EH (cell line): ENCODE measurements at regions not wholly inside any gene's neighbourhood (a gene's known extent, or its start where the extent isn't known, plus 50 kb on each side); places are given as distances from the start of the nearest gene placed in this dataset.

ENCODE experiments used
- DNase-seq: peaks from one replicate; pipeline ENCODE4 v3.0.0-alpha.2; 2015; ENCODE audit warnings: low read depth

DNA sequence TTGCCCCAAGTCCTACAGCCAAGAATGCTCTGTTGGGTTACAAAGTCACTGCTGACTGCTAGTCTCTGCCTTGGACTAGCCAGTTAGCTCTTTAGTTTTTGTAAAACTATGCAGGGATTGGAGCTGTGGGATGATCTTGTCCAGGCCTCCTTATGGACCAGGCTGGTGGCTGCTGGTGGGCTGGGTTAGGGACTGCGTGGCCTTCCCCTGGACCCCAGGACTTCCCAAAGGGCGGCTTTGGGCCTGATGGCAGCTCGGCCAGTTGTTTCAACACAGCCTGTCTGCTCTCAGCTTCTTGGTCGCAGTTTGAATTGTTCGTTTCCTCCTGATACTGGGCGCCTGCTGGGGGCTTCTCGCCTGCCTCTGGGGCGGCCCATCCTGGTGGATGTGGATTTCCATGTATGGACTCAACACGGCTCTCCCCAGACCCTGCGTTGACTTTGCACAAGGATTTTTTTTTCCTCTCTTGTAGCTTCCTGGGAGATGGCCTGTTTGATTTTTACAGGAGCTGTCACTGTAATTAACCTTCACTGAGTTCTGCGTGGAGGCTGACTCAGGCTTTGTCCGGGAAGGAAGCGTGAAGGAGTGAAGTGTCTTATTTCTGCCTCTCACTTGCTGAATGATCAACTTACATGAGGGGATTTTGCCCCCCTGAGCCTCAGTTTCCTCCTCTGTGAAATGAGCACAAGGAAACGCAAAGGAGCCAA, 91.9 kb upstream of the NEURL1B start:
- no peak for DNase-seq

- no peak for DNase-seq
Observed at GRCh38 chr5:172548311-172548731, 92.7 kb upstream of the NEURL1B start.

DNA sequence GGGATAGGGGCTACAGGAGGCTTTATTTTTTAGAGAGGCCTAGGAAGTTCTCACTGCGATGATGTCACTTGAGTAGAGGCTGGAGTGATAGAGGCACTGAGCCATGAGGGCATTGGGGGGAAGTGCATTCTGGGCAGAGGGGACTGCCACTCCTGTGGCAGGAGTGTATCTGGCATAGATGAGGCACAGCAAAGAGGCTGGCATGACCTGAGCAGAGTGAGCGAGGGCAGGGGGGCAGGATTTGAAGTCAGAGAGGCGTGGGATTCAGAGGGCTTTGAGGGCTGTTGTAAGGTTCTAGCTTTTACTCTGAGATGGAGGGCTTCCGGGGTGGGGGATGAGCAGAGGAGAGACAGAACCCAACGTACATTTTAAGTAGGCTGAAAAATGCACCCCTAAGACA, 91.9 kb upstream of the SH3PXD2B start:
- no peak for DNase-seq

GRCh38 chr5:172545291-172545801, 91.0 kb upstream of the SH3PXD2B start:
- no peak for DNase-seq

GRCh38 chr5:172544371-172545095, 90.2 kb upstream of the SH3PXD2B start:
- DNase-seq: no peak

DNA sequence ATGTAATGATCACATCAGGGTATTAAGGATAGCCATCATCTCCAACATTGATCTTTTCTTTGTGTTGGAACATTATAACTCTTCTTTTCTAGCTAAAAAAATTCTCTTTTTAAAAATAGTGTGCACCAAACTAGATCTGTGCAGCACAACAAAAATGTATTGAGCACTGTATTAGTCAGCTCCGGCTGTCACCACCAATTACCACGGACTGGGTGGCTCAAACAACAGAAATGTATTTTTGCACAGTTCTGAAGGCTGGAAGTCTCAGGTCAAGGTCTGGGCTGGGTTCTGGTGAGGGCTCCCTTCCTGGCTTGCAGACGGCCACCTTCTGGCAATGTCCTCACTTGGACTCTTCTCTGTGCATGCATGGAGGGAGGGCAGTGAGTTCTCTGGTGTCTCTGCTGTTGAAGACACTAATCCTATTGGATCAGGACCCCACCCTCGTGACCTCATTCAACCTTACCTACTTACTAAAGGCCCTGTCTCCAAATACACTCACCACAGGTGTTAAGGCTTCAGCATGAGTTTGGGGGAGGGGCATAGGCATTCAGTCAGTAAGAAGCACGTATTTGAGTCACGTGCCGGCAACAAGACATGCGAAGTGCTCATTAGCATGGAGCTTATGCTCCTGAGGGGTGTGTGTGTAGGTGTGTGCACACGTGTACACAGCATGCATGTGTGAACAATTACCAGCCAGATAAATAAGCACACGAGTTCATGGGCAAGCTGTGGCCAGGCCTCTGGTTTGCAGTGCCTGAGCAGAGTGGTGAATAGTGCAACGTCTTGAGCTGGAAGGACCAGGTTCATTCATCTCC, 89.4 kb upstream of the SH3PXD2B start:
- DNase-seq: peak; percentile 14

- no peak for DNase-seq
Observed at GRCh38 chr5:172542651-172543131, 88.4 kb upstream of the SH3PXD2B start.

DNA sequence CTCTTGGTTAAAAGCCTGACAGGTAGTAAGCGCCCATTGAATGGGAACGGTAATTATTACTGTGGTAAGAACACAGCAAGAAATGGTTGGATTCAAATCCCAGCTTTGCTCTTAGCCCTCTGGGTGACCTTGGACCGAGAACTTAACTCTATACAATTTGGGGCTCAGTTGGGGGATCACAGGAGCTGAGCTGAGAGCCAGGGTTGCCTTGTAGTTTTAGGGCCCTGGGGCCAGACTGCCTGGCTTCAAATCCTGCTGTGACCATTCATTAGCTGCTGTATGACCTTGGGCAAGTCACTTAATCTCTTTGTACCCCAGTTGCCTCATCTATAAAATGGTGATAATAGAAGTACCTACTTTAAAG, 87.4 kb upstream of the SH3PXD2B start:
- no peak for DNase-seq

DNA sequence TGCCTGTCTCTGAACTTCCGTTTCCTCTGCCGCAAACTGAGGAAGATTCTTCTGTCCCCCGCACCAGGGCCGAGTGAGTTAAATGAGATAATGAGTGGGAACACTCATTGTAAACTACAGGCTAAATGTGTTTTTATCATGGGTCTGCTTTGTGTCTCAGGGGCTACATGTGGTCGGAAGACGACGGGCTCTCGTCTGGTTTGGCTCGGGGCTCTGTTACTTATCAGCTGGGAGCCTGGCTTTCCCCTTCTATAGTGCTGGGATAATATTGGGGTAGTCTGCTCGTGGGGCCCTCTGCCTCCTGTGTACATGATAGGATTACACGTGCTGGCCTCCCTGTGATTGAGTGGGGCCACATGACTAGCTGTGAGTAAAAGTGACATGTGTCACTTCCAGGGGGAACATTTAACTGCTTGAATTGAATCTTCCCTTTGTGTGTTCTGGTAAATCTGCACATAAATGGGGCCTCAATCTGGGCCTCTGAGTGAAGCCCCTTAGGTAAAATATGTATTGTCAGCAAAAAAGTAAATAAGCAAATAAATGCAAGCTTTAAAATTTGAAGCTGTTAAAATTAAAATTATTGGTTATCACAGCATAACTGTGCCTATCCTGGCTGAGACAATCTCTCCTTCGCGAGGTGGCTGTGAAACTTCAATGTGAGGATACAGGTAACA, 86.9 kb upstream of the SH3PXD2B start:
- DNase-seq: no peak

DNA sequence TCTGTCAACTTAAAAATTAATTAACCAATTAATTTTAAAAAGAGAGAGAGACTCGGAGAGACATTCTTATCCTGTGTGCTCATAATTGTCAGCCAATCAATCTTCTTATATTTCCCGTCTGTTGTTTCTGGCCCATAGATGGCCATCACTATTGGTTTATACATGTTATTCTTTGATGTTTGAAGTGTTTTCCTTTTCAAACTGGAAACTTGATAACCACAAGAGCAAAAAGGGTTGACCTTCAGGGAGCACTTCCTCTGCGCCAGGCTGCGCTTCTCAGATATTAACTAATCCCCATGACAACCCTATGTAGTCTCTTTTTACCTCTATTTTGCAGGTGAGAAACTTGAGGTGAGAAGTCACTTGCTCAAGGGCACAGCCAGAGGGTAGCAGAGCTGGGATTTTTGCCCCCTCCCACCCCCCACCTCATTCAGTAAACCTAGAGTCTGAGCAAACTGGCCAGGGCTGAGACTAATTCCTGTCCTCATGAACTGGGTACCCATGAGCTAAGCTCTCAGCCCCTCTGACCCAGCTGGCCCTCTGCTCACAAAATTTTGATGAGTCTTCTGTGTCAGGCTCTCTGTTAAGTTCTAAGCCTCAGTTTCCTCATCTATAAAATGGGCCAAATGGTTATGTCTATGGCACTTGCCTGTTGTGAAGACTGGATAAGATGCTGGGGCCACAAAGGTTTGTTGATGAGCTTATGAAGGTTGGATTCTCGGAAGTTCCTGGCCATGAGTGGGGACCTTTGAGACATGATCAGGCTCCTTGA, 86.0 kb upstream of the SH3PXD2B start:
- no peak for DNase-seq

DNA sequence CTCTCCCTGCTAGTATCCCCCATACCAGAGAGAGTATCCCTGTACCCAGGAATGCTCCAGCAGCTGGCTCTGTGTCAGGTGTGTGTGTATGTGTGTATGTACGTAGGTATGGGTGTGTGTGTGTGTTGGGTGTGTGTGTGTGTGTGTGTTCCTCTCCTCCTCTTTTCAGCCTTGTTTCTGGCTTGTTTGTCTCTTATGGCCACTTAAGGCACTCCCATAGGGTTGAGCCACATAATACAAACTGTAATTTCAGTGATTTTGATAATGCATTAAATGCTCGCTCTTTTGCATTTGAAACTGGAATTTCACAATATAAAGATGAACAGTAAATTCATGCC, 80.8 kb upstream of the SH3PXD2B start:
- DNase-seq: no peak

DNA sequence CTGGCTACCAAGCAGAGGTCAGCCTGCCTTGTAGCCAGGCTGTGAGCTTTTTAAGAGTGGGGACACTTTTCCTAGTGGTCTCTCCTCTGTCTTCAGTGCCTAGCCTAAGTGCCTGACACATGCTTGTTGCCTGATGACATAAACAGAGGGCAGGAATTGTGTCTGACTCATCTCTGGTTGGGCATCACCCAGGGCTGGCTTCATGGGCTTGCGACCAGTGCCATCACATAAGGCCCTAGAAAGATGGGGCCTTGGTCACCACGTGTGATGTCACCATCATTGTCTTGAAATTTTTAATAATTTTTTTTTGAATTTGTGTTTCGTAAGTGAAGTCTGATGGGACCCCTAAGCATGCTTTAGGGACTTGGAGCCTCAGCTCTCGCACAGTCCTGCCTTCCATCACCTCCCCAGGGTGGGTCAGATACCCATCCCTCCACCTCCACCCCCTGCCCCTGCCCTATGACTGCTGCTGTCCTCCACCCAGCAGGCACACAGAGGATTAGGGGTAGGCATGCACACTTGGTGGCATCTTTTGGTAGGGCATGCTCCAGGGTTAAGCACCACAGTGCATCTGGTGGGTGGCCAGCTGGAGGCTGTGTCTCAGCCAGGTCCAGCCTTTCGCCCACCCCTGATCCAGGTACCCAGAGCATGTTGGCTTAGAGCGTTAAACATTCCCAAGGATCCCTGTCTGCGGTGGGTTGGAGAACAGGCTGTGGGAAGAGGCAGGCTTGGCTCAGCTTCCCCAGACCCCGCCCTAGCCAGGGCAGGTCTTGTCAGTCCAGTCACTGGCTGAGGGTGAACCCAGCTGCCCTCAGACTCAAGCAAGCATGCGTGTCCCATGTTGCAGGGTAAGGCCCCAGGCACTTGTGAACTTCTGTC, 80.1 kb upstream of the SH3PXD2B start:
- peak; percentile 38 for DNase-seq

DNA sequence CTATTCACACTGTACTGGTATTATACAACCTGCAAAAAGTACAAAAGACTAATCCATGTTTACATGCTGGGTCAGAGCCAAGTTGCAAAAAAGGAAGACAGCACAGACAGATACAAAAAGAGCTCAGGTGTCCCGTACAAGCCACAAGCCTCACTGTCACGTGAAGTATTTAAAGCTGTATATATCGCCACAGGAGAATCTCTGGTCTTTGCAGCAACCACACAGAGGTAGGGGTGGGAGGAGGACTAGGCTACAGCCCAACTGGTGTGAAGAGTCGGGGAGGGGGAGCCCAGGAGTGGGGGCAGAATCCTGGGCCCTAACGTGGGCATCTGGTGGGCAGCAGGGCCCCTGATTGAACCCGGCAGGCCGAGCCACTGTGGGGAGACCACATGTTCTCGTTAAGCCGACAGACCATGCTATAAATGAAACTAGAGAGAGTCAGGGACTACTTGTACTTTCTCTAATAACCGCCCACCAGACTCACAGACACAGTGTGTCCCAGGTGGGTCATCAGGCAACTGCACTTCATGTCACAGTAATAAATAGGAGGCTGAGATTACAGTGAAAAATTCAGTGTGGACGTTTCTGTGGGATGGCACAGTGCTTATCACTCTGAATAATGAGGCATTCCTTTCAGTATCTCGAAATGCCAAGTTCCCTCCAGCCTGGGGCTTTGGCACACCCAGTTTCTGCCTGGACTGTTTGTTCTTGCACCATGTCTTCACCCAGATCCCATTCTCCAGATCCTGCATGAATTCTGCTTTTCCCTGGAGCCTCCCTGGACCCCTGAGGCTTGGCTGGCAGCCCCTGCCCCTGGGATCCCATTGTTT, 79.3 kb upstream of the SH3PXD2B start:
- peak; percentile 18 for DNase-seq

DNA sequence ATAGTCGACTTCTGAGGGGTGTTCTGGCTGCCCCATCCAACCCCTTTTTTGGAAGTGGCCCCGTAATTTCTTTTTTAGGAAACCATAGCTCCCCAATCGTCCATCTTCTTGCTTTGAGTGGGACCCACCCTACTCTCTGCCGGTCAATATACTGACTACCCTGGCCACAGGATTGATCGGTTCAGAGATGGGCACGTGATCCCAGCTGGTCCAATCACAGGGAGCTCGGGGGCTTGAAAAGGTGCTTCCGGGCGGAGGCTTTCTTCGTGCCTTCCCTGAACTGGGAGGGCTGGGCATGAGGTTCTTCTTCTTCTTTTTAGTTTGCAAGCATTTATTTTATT, 78.7 kb upstream of the SH3PXD2B start:
- DNase-seq: no peak

- peak; percentile 35 for DNase-seq
Observed at GRCh38 chr5:172532439-172532838, 78.1 kb upstream of the SH3PXD2B start.

GRCh38 chr5:172531704-172532026, 77.3 kb upstream of the SH3PXD2B start:
- no peak for DNase-seq

DNA sequence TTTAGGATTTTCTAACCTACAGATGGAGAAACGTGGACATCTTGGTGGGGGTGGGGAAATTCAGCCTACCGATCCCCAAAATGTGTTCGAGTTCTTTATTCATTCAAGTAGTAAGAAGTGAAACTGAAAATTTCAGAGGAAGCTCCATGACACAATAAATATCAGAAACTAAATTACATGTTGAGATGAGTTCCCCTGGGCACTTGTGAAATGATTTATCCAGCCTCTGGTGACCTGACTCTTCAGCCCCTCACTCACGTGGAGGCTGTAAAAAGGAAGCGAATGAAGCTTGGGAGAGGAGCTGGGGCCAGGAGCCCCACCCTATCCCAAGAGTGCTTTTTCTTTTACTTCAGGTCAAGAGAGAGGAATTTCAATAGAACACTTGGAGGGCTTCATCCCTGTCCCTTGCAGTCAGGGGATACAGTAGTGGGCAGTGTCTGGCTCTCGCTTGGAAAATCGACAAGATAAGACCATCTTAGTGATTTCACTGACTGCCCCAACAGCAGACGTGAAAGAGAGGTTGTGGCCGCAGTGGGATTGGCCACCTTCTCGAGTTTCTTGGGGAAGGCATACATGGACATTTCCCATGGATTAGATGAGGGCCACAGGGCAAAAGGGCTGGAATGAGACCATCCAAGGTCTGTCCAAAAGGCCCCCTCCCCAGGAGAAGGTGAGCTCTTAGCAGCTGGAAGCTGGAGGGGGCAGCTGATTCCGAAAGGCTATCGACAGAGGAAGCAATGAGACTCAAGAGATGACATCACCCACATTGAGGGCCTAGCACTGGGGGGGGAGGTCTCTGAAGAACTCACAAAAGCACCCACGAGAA, 76.8 kb upstream of the SH3PXD2B start:
- no peak for DNase-seq

DNA sequence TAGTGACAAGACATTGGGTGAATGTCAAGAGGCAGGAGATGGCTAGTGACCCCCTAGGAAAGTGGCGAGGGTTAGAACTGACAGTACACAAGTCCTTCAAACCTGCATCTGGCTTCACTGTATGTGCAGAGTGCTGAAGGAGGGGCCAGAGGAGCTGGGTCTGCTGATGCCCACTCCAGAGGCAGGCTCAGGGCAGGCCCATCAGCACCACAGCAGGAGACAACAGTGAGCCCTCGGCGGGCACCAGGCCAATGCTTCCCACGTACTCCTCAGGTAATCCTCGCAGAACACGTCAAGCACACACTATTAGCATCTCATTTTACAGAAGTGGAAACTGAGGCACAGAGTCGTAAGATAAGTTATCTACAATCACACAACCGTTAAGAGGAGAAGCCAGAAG, 76.1 kb upstream of the SH3PXD2B start:
- no peak for DNase-seq

DNA sequence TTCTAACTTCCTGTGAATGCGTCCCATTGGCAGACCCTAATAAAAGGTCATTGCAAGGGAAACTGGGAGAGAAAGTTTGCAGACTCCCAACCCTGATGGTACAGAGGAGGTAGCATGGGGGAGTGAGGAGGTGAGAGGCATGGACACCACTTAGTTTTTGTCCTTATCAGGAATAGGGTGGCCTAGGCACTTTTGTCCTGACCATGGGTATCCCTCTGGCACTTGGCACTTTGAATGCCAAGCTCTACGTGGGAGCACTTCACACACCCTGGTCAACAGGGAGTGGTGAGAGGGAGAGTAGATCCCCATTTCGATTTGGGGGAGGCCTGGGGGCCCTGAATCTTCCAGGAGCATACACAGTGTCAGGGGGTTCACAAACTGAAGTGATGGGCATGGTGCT, 75.6 kb upstream of the SH3PXD2B start:
- no peak for DNase-seq
